Inflammatory macrophage treated with lipopolysaccharide for 4 hours (primary cell): ENCODE measurements at regions not wholly inside any gene's neighbourhood (a gene's known extent, or its start where the extent isn't known, plus 50 kb on each side); places are given as distances from the start of the nearest gene placed in this dataset.
"Not testable (repeated sequence)": the region's sequence is repeated elsewhere in the genome, so short reads cannot be mapped to it uniquely, and the experiment has no call there.

Source experiments
- DNase-seq: peaks from one replicate; pipeline ENCODE4 v3.0.0-alpha.2; 2020

- DNase-seq = no peak
Observed at GRCh38 chr6:8175046-8175777, 72.9 kb upstream of the EEF1E1 start.

GRCh38 chr6:8174571-8174970 lies 72.2 kb upstream of the EEF1E1 start:
- no peak for DNase-seq

- no peak for DNase-seq
Observed at GRCh38 chr6:8172530-8172929, 70.2 kb upstream of the EEF1E1 start.

GRCh38 chr6:8170754-8171153 lies 68.4 kb upstream of the EEF1E1 start:
- DNase-seq = no peak

GRCh38 chr6:8170245-8170644 lies 67.9 kb upstream of the EEF1E1 start:
- DNase-seq = no peak

- DNase-seq = no peak
Observed at GRCh38 chr6:8166156-8166555, 63.8 kb upstream of the EEF1E1 start.

GRCh38 chr6:8165008-8165407 lies 62.7 kb upstream of the EEF1E1 start:
- DNase-seq = not testable (repeated sequence)

- DNase-seq = not testable (repeated sequence)
Observed at GRCh38 chr6:8164281-8164680, 61.9 kb upstream of the EEF1E1 start.

GRCh38 chr6:8159966-8160365 lies 57.6 kb upstream of the EEF1E1 start:
- no peak for DNase-seq

GRCh38 chr6:8157839-8158238 lies 55.5 kb upstream of the EEF1E1 start:
- DNase-seq = no peak

GRCh38 chr6:8155259-8156012 lies 53.1 kb upstream of the EEF1E1 start:
- no peak for DNase-seq
